ENCODE measurements at regions not wholly inside any gene's neighbourhood (a gene's known extent, or its start where the extent isn't known, plus 50 kb on each side); places are given as distances from the start of the nearest gene placed in this dataset.

- no peak for TF ChIP-seq POLR2AphosphoS5 (IDR thresholded peaks at IDR 0.05)
- TF ChIP-seq EP300 (IDR thresholded peaks at IDR 0.05), result no peak
- no peak for TF ChIP-seq POLR2A (IDR thresholded peaks at IDR 0.05; ENCODE audit: low read depth)
- TF ChIP-seq CTCF (IDR thresholded peaks at IDR 0.05), result no peak
Measured at GRCh38 chr1:173267453-173267945, 60.4 kb upstream of the TNFSF4 start.
